RWPE1 (cell line): ENCODE measurements at regions not wholly inside any gene's neighbourhood (a gene's known extent, or its start where the extent isn't known, plus 50 kb on each side); places are given as distances from the start of the nearest gene placed in this dataset.

Source experiments
- CTCF ChIA-PET: fragments of 350-600 bp; sonication (Branson Sonifier 250); formaldehyde crosslinking; extraction: SDS; loops from one replicate; lab custom pipeline; 2021; lab: Yijun Ruan, JAX
- POLR2A ChIA-PET: fragments of 400-600 bp; formaldehyde crosslinking; extraction: SDS; loops from one replicate; lab custom pipeline; 2020; ENCODE audit warnings: antibody characterized with exemption; ENCODE audit not compliant: low non-redundant PET; lab: Yijun Ruan, JAX
- DNase-seq: peaks from one replicate; pipeline ENCODE4 v3.0.0; 2012; ENCODE audit warnings: low spot score
- H3K27ac ChIP-seq: fragments of 450-650 bp; 2 replicates; pipeline ENCODE4 v1.5.1; 2017
- CTCF ChIP-seq: fragments of 450-650 bp; conservative IDR thresholded peaks from 2 replicates; pipeline ENCODE4 v1.5.1; 2017; ENCODE audit warnings: low read depth, mild to moderate bottlenecking

GRCh38 chr3:15886521-15886920 is 88.7 kb upstream of the ANKRD28 start:
- no peak for DNase-seq
- POLR2A ChIA-PET = no interaction called here
- CTCF ChIA-PET = no interaction called here
- no peak overlapping the region for H3K27ac ChIP-seq
- no peak for TF ChIP-seq CTCF

- no peak for TF ChIP-seq CTCF
- ChIA-PET POLR2A (no interaction called here), CTCF (no interaction called here)
- no peak overlapping the region for H3K27ac ChIP-seq
- DNase-seq = no peak
Measured at GRCh38 chr3:15887261-15887660, 89.5 kb upstream of the ANKRD28 start.

- CTCF ChIA-PET = no interaction called here
- no peak overlapping the region for H3K27ac ChIP-seq
- POLR2A ChIA-PET = no interaction called here
- DNase-seq = no peak
- TF ChIP-seq CTCF = no peak
Measured at GRCh38 chr3:15889936-15890335, 92.2 kb upstream of the ANKRD28 start.

DNA sequence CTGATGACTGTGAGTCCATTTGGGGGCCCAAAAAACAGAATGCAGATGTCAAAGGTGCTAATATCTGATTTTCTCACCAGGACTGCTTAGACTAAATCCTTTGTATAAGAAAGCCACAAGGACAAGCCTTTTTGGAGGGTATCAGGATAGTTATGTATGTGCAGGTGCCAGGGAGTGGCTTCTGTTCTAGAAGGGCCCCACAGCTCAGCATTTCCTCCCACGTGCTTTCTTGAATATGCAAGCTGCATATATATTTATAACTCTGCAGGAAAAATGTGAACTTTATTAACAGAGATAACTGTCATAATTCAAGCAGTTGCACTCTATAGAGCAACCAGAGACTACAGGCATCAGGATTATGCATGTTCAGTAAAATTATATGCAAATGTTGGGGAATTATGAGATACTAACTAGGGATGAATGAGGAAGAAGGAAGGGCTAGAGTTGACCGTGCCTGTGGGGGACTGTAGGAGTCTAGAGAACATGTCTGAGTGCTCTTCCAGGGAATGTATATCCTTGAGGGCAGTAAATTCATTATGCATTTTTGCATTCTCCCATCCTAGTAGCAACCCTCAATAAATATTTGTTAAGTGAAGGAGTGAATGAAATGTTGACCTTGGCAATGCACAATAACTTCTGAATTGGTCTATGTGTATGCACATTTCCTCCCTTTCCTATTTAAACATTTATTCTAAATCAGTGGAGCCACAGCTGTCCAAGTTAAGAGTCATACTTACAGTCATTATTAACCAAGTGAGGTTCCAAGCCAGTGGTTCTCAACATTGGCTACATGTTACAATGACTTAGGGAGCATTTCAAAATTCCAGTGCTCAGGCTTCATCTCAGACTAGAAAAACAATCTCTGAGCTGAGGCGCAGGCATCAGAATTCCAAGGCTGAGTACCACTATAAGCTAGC is 94.8 kb upstream of the ANKRD28 start:
- no peak for DNase-seq
- H3K27ac ChIP-seq = no peak overlapping the region
- ChIA-PET POLR2A (no interaction called here), CTCF (no interaction called here)
- no peak for TF ChIP-seq CTCF

GRCh38 chr3:15894382-15894781 is 96.6 kb upstream of the ANKRD28 start:
- H3K27ac ChIP-seq = no peak overlapping the region
- ChIA-PET POLR2A (no interaction called here), CTCF (no interaction called here)
- DNase-seq = no peak
- no peak for TF ChIP-seq CTCF

DNA sequence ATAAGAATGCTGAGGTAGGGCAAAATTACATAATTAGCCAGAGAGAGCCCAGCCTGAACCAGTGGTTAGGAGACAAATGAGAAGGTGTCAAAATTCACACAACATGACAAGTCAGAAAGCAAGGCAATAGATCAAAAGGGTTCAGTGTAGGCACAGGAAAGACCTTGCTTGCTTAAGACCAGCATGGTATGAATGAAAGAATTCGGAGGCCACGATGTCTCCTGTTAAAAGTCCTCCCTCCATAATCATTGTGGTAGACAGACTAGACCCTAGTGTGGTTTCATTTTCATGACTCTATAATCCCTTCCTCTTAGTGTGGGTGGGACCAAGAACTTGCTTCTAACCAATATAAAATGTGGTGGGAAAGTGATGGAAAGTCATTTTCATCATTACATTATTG is 98.7 kb upstream of the ANKRD28 start:
- no peak for DNase-seq
- ChIA-PET CTCF (no interaction called here), POLR2A (no interaction called here)
- H3K27ac ChIP-seq = no peak overlapping the region
- TF ChIP-seq CTCF = no peak
